Transverse colon (tissue), 4 donors: ENCODE measurements at regions not wholly inside any gene's neighbourhood (a gene's known extent, or its start where the extent isn't known, plus 50 kb on each side); places are given as distances from the start of the nearest gene placed in this dataset.

ENCODE experiments used
- DNase-seq: peaks from one replicate; pipeline ENCODE4 v3.0.0-alpha.2; 2019
- H3K27ac ChIP-seq, 4 donors: fragments of 200-600 bp; sonication (generic); 2 replicates each; pipeline ENCODE4 v1.5.1; 2016 to 2018; ENCODE audit warnings: inconsistent platforms in 4 of 4
- H3K27me3 ChIP-seq: fragments of 200-600 bp; sonication (generic); 2 replicates; pipeline ENCODE4 v1.5.1; 2017; ENCODE audit warnings: inconsistent platforms
- H3K36me3 ChIP-seq, 4 donors: fragments of 200-600 bp; sonication (generic); 2 replicates each; pipeline ENCODE4 v1.5.1; 2017 to 2019; ENCODE audit warnings: inconsistent platforms in 4 of 4
- H3K4me1 ChIP-seq, 4 donors: fragments of 200-600 bp; sonication (generic); 2 replicates each; pipeline ENCODE4 v1.5.1; 2017 to 2020; ENCODE audit warnings: inconsistent platforms in 4 of 4
- H3K4me3 ChIP-seq, 4 donors: fragments of 200-600 bp; sonication (generic); 1 replicate in 1 of 4; 2 replicates in 3 of 4; pipeline versions ENCODE4 v1.5.1 to v1.6.1; 2017 to 2019; ENCODE audit warnings: inconsistent platforms in 4 of 4
- H3K9me3 ChIP-seq, 2 donors: fragments of 200-600 bp; sonication (generic); 2 replicates each; pipeline ENCODE4 v1.5.1; 2017 to 2019; ENCODE audit warnings: inconsistent platforms in 2 of 2
- CTCF ChIP-seq, 5 experiments: fragments of 200-600 bp in 3 of 5; fragments of 450-650 bp in 2 of 5; sonication (generic) in 3 of 5; IDR thresholded peaks; 1 replicate in 2 of 5; 2 replicates in 3 of 5; pipeline ENCODE4 v1.5.1; 2016 to 2017; ENCODE audit warnings: antibody characterized with exemption in 5 of 5, inconsistent platforms in 3 of 5, mild to moderate bottlenecking in 2 of 5, moderate library complexity in 1 of 5
- EP300 ChIP-seq: sonication (generic); formaldehyde crosslinking; IDR thresholded peaks from one replicate; pipeline ENCODE4 v1.6.1; 2017; ENCODE audit warnings: antibody characterized with exemption, low read depth
- POLR2A ChIP-seq: fragments of 450-650 bp; IDR thresholded peaks from one replicate; pipeline ENCODE4 v1.6.1; 2016; ENCODE audit warnings: antibody characterized with exemption, mild to moderate bottlenecking, moderate library complexity
- POLR2AphosphoS5 ChIP-seq, 3 donors: sonication (generic); formaldehyde crosslinking; IDR thresholded peaks; one replicate each; pipeline ENCODE4 v1.6.1; 2016; ENCODE audit warnings: antibody characterized with exemption in 3 of 3
- WGBS, 2 donors: methylation state at CpG; one replicate each; pipeline ENCODE4 v1.1.5; 2018; ENCODE audit warnings: low coverage in 1 of 2; 5-methylcytosine and 5-hydroxymethylcytosine counted together
- in situ Hi-C, 4 donors: fragments of 200-750 bp; cut with MboI; loops; one replicate each; pipeline versions ENCODE4 v1.15.0 to v1.15.1; 2017; ENCODE audit warnings: low sequenced_read_pairs in 3 of 4, low pct_ligation_motif_present in 1 of 4, low pct_unique_long_range_greater_than_20kb in 1 of 4
- intact Hi-C: fragments of 100-400 bp; cut with DNase I; formaldehyde crosslinking; loops from one replicate; pipeline ENCODE4 v1.15.1; 2023; ENCODE audit warnings: low total_unique reads

- in situ Hi-C loops = no loop called here
- DNase-seq = no peak
- intact Hi-C loops = no loop called here
- no peak overlapping the region for H3K4me3 ChIP-seq
- no peak overlapping the region for H3K27ac ChIP-seq
- no peaks in the 10 kb centered on the region for H3K36me3 ChIP-seq
- H3K27me3 ChIP-seq = no peaks in the 10 kb centered on the region
- no peaks in the 10 kb centered on the region for H3K4me1 ChIP-seq
- H3K9me3 ChIP-seq = no peaks in the 10 kb centered on the region
- WGBS, 2 donors = 30 to 61% methylated on average over 2 to 3 of the region's 3 CpGs
- no peak for TF ChIP-seq POLR2AphosphoS5 (IDR thresholded peaks at IDR 0.05)
- no peak for TF ChIP-seq CTCF (IDR thresholded peaks at IDR 0.05)
These were observed 768.4 kb downstream of the PCDH18 start for GRCh38 chr4:136763919-136764318.

GRCh38 chr4:136755531-136755916 lies 776.8 kb downstream of the PCDH18 start:
- 74 to 82% methylated on average over 1 of the region's 1 CpG for WGBS, 2 donors

GRCh38 chr4:136754810-136755530 lies 777.3 kb downstream of the PCDH18 start:
- TF ChIP-seq POLR2A = no peak
- no peak for TF ChIP-seq CTCF (IDR thresholded peaks at IDR 0.05)
- no peak for TF ChIP-seq POLR2AphosphoS5 (IDR thresholded peaks at IDR 0.05)
- no peak for TF ChIP-seq EP300
- H3K36me3 ChIP-seq = no peaks in the 10 kb centered on the region
- no peak for DNase-seq
- H3K4me1 ChIP-seq = no peaks in the 10 kb centered on the region
- 59 to 69% methylated on average over 2 of the region's 2 CpGs for WGBS, 2 donors
- H3K27ac ChIP-seq = no peak overlapping the region
- H3K4me3 ChIP-seq = no peak overlapping the region
- intact Hi-C loops = no loop called here
- no peaks in the 10 kb centered on the region for H3K27me3 ChIP-seq
- in situ Hi-C loops = no loop called here
- no peaks in the 10 kb centered on the region for H3K9me3 ChIP-seq

More at GRCh38 chr4:136755531-136755916, 776.8 kb downstream of the PCDH18 start:
- Histone ChIP-seq H3K4me1 (no peaks in the 10 kb centered on the region), H3K4me3 (no peak overlapping the region), H3K36me3 (no peaks in the 10 kb centered on the region), H3K27me3 (no peaks in the 10 kb centered on the region), H3K27ac (no peak overlapping the region), H3K9me3 (no peaks in the 10 kb centered on the region)
- no peak for DNase-seq
- in situ Hi-C loops (no loop called here), intact Hi-C loops (no loop called here)
- no peak for TF ChIP-seq POLR2A

GRCh38 chr4:136751556-136751955 lies 780.7 kb downstream of the PCDH18 start:
- no peak overlapping the region for H3K27ac ChIP-seq
- H3K27me3 ChIP-seq = no peaks in the 10 kb centered on the region
- no peak for DNase-seq
- no peaks in the 10 kb centered on the region for H3K9me3 ChIP-seq
- intact Hi-C loops = no loop called here
- H3K4me1 ChIP-seq = no peaks in the 10 kb centered on the region
- H3K36me3 ChIP-seq = no peaks in the 10 kb centered on the region
- no peak overlapping the region for H3K4me3 ChIP-seq
- WGBS, 2 donors = 74 to 75% methylated on average over 1 of the region's 1 CpG
- in situ Hi-C loops = no loop called here
- TF ChIP-seq POLR2AphosphoS5 (IDR thresholded peaks at IDR 0.05) (no peak), EP300 (no peak), CTCF (IDR thresholded peaks at IDR 0.05) (no peak), POLR2A (no peak)

- Histone ChIP-seq H3K27me3 (no peaks in the 10 kb centered on the region), H3K36me3 (no peaks in the 10 kb centered on the region), H3K9me3 (no peaks in the 10 kb centered on the region), H3K4me1 (no peaks in the 10 kb centered on the region), H3K4me3 (no peak overlapping the region), H3K27ac (no peak overlapping the region)
- TF ChIP-seq POLR2AphosphoS5 (IDR thresholded peaks at IDR 0.05) = no peak
- no peak for TF ChIP-seq EP300
- TF ChIP-seq CTCF (IDR thresholded peaks at IDR 0.05) = no peak
- TF ChIP-seq POLR2A = no peak
- in situ Hi-C loops (no loop called here), intact Hi-C loops (no loop called here)
- DNase-seq = no peak
- WGBS, 2 donors = 75 to 77% methylated on average over 2 to 3 of the region's 3 CpGs
These were observed 781.4 kb downstream of the PCDH18 start for GRCh38 chr4:136750897-136751296.
